B cell (primary cell): ENCODE measurements at regions not wholly inside any gene's neighbourhood (a gene's known extent, or its start where the extent isn't known, plus 50 kb on each side); places are given as distances from the start of the nearest gene placed in this dataset.

Experiments used
- ATAC-seq: fragments of 200-7000 bp; cut with Tn5 transposase; one replicate; pipeline ENCODE4 v1.10.0; 2021; ENCODE audit warnings: low read depth, mild to moderate bottlenecking, moderate number of reproducible peaks, moderate library complexity
- CTCF ChIA-PET: fragments of 350-600 bp; sonication (Branson Sonifier 250); formaldehyde crosslinking; loops from one replicate; lab custom pipeline; 2021; ENCODE audit warnings: antibody characterized with exemption, inconsistent platforms; lab: Charles Lee
- POLR2A ChIA-PET: fragments of 350-600 bp; sonication (Branson Sonifier 250); formaldehyde crosslinking; loops from one replicate; lab custom pipeline; 2021; ENCODE audit warnings: antibody characterized with exemption; lab: Charles Lee
- DNase-seq: peaks from one replicate; pipeline ENCODE4 v3.0.0; 2013
- H2AFZ ChIP-seq: 2 replicates; pipeline ENCODE4 v1.6.1; 2012; ENCODE audit warnings: mild to moderate bottlenecking, low read depth, low read length; ENCODE audit not compliant: insufficient read depth, poor library complexity, severe bottlenecking
- H3K27ac ChIP-seq, 2 donors: 1 replicate in 1 of 2; 2 replicates in 1 of 2; pipeline ENCODE4 v1.5.1; 2012 to 2013; ENCODE audit warnings: low read length in 2 of 2, mild to moderate bottlenecking in 2 of 2, moderate library complexity in 1 of 2
- H3K27me3 ChIP-seq, 4 experiments: fragments of 200-600 bp in 1 of 4; sonication (generic) in 1 of 4; replicated peaks in 1 of 4; 1 replicate in 2 of 4; 2 replicates in 2 of 4; pipeline versions ENCODE4 v1.6.1 to v1.7.0; 2013 to 2016; ENCODE audit warnings: low read length in 3 of 4, mild to moderate bottlenecking in 2 of 4, mixed read lengths in 1 of 4, moderate library complexity in 1 of 4; ENCODE audit not compliant: insufficient read depth in 4 of 4, control insufficient read depth in 3 of 4; ENCODE audit errors: control extremely low read depth in 1 of 4
- H3K36me3 ChIP-seq, 2 experiments: replicated peaks in 1 of 2; 1 replicate in 1 of 2; 2 replicates in 1 of 2; pipeline versions ENCODE4 v1.6.1 to v1.7.1; 2013; ENCODE audit warnings: low read length in 1 of 2; ENCODE audit not compliant: insufficient read depth in 2 of 2, control insufficient read depth in 1 of 2; ENCODE audit errors: control extremely low read depth in 1 of 2, extremely low read depth in 1 of 2
- H3K4me1 ChIP-seq, 2 donors: fragments of 200-600 bp in 1 of 2; sonication (generic) in 1 of 2; 1 replicate in 1 of 2; 2 replicates in 1 of 2; pipeline versions ENCODE4 v1.5.1 to v1.6.1; 2013 to 2017; ENCODE audit warnings: low read length in 2 of 2; ENCODE audit not compliant: control insufficient read depth in 2 of 2, insufficient read depth in 2 of 2
- H3K4me2 ChIP-seq: replicated peaks from 2 replicates; pipeline ENCODE3; 2012; ENCODE audit warnings: mild to moderate bottlenecking, low read depth, low read length; ENCODE audit not compliant: poor library complexity, severe bottlenecking
- H3K4me3 ChIP-seq, 5 experiments: fragments of 200-600 bp in 1 of 5; sonication (generic) in 1 of 5; 1 replicate in 3 of 5; 2 replicates in 2 of 5; pipeline versions ENCODE4 v1.5.1 to v1.7.0; 2011 to 2016; ENCODE audit warnings: low read length in 4 of 5, mild to moderate bottlenecking in 4 of 5, low read depth in 2 of 5, control low read depth in 1 of 5, moderate library complexity in 1 of 5; ENCODE audit not compliant: insufficient read depth in 1 of 5; ENCODE audit errors: control extremely low read depth in 1 of 5, extremely low read depth in 1 of 5
- H3K79me2 ChIP-seq: fragments of 200-600 bp; sonication (generic); one replicate; pipeline ENCODE4 v1.6.0; 2016; ENCODE audit warnings: low read length; ENCODE audit not compliant: control insufficient read depth, insufficient read depth
- H3K9ac ChIP-seq: fragments of 200-600 bp; sonication (generic); 2 replicates; pipeline ENCODE4 v1.6.1; 2017; ENCODE audit warnings: mild to moderate bottlenecking, low read length, moderate library complexity
- H3K9me3 ChIP-seq, 3 donors: one replicate each; pipeline versions ENCODE4 v1.6.1 to v1.7.1; 2013; ENCODE audit warnings: low read length in 2 of 3; ENCODE audit not compliant: control insufficient read depth in 2 of 3, insufficient read depth in 1 of 3; ENCODE audit errors: control extremely low read depth in 1 of 3
- H4K20me1 ChIP-seq: 2 replicates; pipeline ENCODE4 v1.6.0; 2012; ENCODE audit warnings: mild to moderate bottlenecking, low read length; ENCODE audit not compliant: insufficient read depth, control insufficient read depth, poor library complexity, severe bottlenecking
- H3K27ac Mint-ChIP-seq: one replicate; pipeline ENCODE4 v1.8.0; 2021; ENCODE audit warnings: mixed read lengths
- H3K27me3 Mint-ChIP-seq: one replicate; pipeline ENCODE4 v1.8.0; 2021; ENCODE audit warnings: mixed read lengths
- H3K4me1 Mint-ChIP-seq: one replicate; pipeline ENCODE4 v1.8.0; 2021; ENCODE audit warnings: mixed read lengths
- H3K4me3 Mint-ChIP-seq: one replicate; pipeline ENCODE4 v1.8.0; 2021; ENCODE audit warnings: mixed read lengths
- H3K9me3 Mint-ChIP-seq: one replicate; pipeline ENCODE4 v1.8.0; 2022; ENCODE audit warnings: mixed read lengths; ENCODE audit not compliant: insufficient read depth
- EZH2 ChIP-seq: IDR thresholded peaks from 2 replicates; pipeline ENCODE4 v1.6.1; 2012; ENCODE audit warnings: borderline replicate concordance, low read depth, mild to moderate bottlenecking, moderate library complexity, low read length; ENCODE audit not compliant: insufficient read depth, poor library complexity, severe bottlenecking
- WGBS: methylation state at CpG from one replicate; pipeline ENCODE4 v1.1.5; 2013; ENCODE audit warnings: missing lambda C conversion rate; ENCODE audit not compliant: insufficient coverage; 5-methylcytosine and 5-hydroxymethylcytosine counted together
- intact Hi-C: fragments of 100-400 bp; cut with micrococcal nuclease; formaldehyde crosslinking; loops from one replicate; pipeline ENCODE4 v1.10.0; 2022
- TF ChIP-seq, protein P1 (sequence below): fragments of 200-600 bp; IDR thresholded peaks from one replicate; pipeline ENCODE4 v1.8.0; 2022; ENCODE audit warnings: antibody characterized with exemption, mild to moderate bottlenecking

DNA sequence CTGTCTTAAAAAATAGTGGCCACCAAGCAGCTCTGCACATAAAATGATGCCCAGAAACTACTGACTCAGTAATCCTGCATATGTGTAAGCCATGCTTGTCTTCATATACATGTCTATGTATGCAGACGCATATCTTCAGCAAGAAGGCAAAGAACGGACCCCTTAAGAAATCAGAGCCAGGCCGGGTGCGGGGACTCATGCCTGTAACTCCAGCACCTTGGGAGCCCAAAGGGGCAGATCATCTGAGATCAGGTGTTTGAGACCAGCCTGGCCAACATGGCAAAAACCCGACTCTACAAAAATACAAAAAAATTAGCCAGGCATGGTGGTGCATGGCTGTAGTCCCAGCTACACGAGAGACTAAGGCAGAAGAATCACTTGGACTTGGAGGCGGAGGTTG, 295.0 kb downstream of the TCERG1L start:
- no peak for DNase-seq
- no peak for ATAC-seq
- Histone ChIP-seq H3K9ac (no peak overlapping the region), H3K4me2 (no peak overlapping the region), H3K9me3 (peaks cover 0 to 22% (median 0%) of the 10 kb centered on the region in 3 donors), H3K4me1 (no peaks in the 10 kb centered on the region), H3K27ac (no peak overlapping the region), H3K79me2 (no peaks in the 10 kb centered on the region), H3K4me3 (no peak overlapping the region), H2AFZ (no peak overlapping the region), H3K27me3 (no peaks in the 10 kb centered on the region), H4K20me1 (no peaks in the 10 kb centered on the region), H3K36me3 (no peaks in the 10 kb centered on the region)
- Mint-ChIP-seq H3K27me3 (no peaks in the 10 kb centered on the region), H3K4me3 (no peak overlapping the region), H3K27ac (no peak overlapping the region), H3K9me3 (no peaks in the 10 kb centered on the region), H3K4me1 (no peaks in the 10 kb centered on the region)
- CTCF ChIA-PET, result no interaction called here
- intact Hi-C loops, result no loop called here
- WGBS, result 93% methylated on average over 7 of the region's 7 CpGs
- no peak for TF ChIP-seq EZH2
- TF ChIP-seq, protein P1, sequence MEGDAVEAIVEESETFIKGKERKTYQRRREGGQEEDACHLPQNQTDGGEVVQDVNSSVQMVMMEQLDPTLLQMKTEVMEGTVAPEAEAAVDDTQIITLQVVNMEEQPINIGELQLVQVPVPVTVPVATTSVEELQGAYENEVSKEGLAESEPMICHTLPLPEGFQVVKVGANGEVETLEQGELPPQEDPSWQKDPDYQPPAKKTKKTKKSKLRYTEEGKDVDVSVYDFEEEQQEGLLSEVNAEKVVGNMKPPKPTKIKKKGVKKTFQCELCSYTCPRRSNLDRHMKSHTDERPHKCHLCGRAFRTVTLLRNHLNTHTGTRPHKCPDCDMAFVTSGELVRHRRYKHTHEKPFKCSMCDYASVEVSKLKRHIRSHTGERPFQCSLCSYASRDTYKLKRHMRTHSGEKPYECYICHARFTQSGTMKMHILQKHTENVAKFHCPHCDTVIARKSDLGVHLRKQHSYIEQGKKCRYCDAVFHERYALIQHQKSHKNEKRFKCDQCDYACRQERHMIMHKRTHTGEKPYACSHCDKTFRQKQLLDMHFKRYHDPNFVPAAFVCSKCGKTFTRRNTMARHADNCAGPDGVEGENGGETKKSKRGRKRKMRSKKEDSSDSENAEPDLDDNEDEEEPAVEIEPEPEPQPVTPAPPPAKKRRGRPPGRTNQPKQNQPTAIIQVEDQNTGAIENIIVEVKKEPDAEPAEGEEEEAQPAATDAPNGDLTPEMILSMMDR, result no peak
- POLR2A ChIA-PET, result no interaction called here

DNA sequence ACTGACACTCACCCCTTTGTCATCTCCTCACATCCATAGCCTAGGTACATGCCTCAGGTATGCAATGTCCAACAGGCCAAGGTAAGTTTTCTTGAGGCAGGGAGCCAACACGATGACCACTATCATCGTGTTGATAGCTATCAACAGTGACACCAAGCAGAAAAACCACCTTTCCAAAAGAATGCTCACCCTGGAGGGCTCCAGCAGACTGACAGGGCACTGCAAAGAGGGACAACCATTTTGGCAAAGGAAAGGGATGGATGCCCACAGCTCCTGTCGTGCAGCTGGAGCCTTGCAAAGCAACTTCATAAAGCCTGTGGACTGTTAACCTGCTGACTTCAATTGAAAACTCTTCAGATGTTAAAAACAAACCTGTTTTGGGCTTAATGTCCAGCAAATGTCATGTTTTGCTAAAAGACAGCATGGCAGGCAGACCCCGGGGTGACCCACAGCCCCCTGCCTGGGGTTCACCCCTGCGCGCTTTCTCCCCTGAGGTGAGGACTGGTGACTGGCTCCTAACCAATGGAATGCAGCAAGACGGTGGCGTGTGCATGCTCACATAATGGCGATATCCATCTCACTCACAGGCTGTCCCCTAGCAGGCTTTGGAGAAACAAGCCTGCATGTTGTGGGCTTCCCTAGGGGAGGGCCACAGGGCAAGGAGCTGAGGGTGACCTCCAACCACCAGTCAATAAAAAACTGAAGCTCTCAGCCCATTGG, 293.8 kb downstream of the TCERG1L start:
- Histone ChIP-seq H3K4me1 (no peaks in the 10 kb centered on the region), H3K4me3 (no peak overlapping the region), H3K79me2 (no peaks in the 10 kb centered on the region), H3K9ac (no peak overlapping the region), H3K36me3 (no peaks in the 10 kb centered on the region), H2AFZ (no peak overlapping the region), H4K20me1 (no peaks in the 10 kb centered on the region), H3K4me2 (no peak overlapping the region), H3K27me3 (no peaks in the 10 kb centered on the region), H3K9me3 (peaks cover 0 to 16% (median 0%) of the 10 kb centered on the region in 3 donors), H3K27ac (no peak overlapping the region)
- TF ChIP-seq, protein P1, result no peak
- TF ChIP-seq EZH2, result no peak
- H3K27ac Mint-ChIP-seq, result no peak overlapping the region
- no peaks in the 10 kb centered on the region for H3K27me3 Mint-ChIP-seq
- CTCF ChIA-PET, result no interaction called here
- H3K9me3 Mint-ChIP-seq, result no peaks in the 10 kb centered on the region
- no peak for DNase-seq
- WGBS, result 95% methylated on average over 9 of the region's 9 CpGs
- POLR2A ChIA-PET, result no interaction called here
- no peak overlapping the region for H3K4me3 Mint-ChIP-seq
- H3K4me1 Mint-ChIP-seq, result no peaks in the 10 kb centered on the region
- intact Hi-C loops, result no loop called here
- ATAC-seq, result no peak
